GM18951 (cell line): ENCODE measurements at regions not wholly inside any gene's neighbourhood (a gene's known extent, or its start where the extent isn't known, plus 50 kb on each side); places are given as distances from the start of the nearest gene placed in this dataset.

Experiments
- POLR2A ChIP-seq: IDR thresholded peaks from 4 replicates; pipeline ENCODE4 v1.6.1; 2011; ENCODE audit warnings: mild to moderate bottlenecking; ENCODE audit not compliant: insufficient read length, insufficient read depth; ENCODE audit errors: extremely low read depth
- in situ Hi-C: fragments of 300-500 bp; cut with MboI; formaldehyde crosslinking; loops from one replicate; pipeline ENCODE4 v1.12.0; 2022; ENCODE audit warnings: low sequenced_read_pairs, mixed read lengths, inconsistent platforms; ENCODE audit not compliant: unreplicated experiment

GRCh38 chr4:89489338-89489771 lies 181.8 kb upstream of the GPRIN3 start:
- in situ Hi-C loops = no loop called here
- no peak for TF ChIP-seq POLR2A

- TF ChIP-seq POLR2A = no peak
- in situ Hi-C loops = no loop called here
These were observed 181.1 kb upstream of the GPRIN3 start for GRCh38 chr4:89488736-89489135.

GRCh38 chr4:89486673-89487072 lies 179.1 kb upstream of the GPRIN3 start:
- in situ Hi-C loops = no loop called here
- no peak for TF ChIP-seq POLR2A

- TF ChIP-seq POLR2A = no peak
- in situ Hi-C loops = no loop called here
These were observed 178.4 kb upstream of the GPRIN3 start for GRCh38 chr4:89486042-89486441.

GRCh38 chr4:89483833-89484232 lies 176.2 kb upstream of the GPRIN3 start:
- in situ Hi-C loops = no loop called here

GRCh38 chr4:89482926-89483595 lies 175.5 kb upstream of the GPRIN3 start:
- in situ Hi-C loops = no loop called here
- no peak for TF ChIP-seq POLR2A

More at GRCh38 chr4:89483833-89484232, 176.2 kb upstream of the GPRIN3 start:
- TF ChIP-seq POLR2A = no peak

- TF ChIP-seq POLR2A = no peak
- in situ Hi-C loops = no loop called here
These were observed 174.7 kb upstream of the GPRIN3 start for GRCh38 chr4:89482251-89482650.

GRCh38 chr4:89469930-89470375 lies 162.4 kb upstream of the GPRIN3 start:
- no peak for TF ChIP-seq POLR2A
- in situ Hi-C loops = no loop called here

- TF ChIP-seq POLR2A = no peak
- in situ Hi-C loops = no loop called here
These were observed 161.9 kb upstream of the GPRIN3 start for GRCh38 chr4:89469516-89469915.

GRCh38 chr4:89468602-89469001 lies 161.0 kb upstream of the GPRIN3 start:
- TF ChIP-seq POLR2A = no peak
- in situ Hi-C loops = no loop called here

- in situ Hi-C loops = no loop called here
- no peak for TF ChIP-seq POLR2A
These were observed 155.7 kb upstream of the GPRIN3 start for GRCh38 chr4:89463341-89463740.

GRCh38 chr4:89447543-89447942 lies 139.9 kb upstream of the GPRIN3 start:
- in situ Hi-C loops = loop anchor here (25.0 kb wide), 1 partner anchor 210 kb away; no protein-coding TSS in a partner anchor
- TF ChIP-seq POLR2A = no peak

- in situ Hi-C loops = loop anchor here (25.0 kb wide), 1 partner anchor 209 kb away; no protein-coding TSS in a partner anchor
These were observed 138.6 kb upstream of the GPRIN3 start for GRCh38 chr4:89446193-89446592.

GRCh38 chr4:89439533-89439932 lies 131.9 kb upstream of the GPRIN3 start:
- TF ChIP-seq POLR2A = no peak
- in situ Hi-C loops = loop anchor here (25.0 kb wide), 1 partner anchor 202 kb away; no protein-coding TSS in a partner anchor

More at GRCh38 chr4:89446193-89446592, 138.6 kb upstream of the GPRIN3 start:
- no peak for TF ChIP-seq POLR2A
